ENCODE measurements at regions not wholly inside any gene's neighbourhood (a gene's known extent, or its start where the extent isn't known, plus 50 kb on each side); places are given as distances from the start of the nearest gene placed in this dataset.

- TF ChIP-seq CTCF (IDR thresholded peaks at IDR 0.05; ENCODE audit: partially characterized antibody, unreplicated experiment), result no peak
- no peak for DNase-seq
- peaks cover 11% of the 10 kb centered on the region for H3K4me1 Mint-ChIP-seq (ENCODE audit: low read depth, unreplicated experiment)
- H3K9me3 Mint-ChIP-seq (ENCODE audit: unreplicated experiment), result peaks cover 2% of the 10 kb centered on the region
- peaks cover 2% of the 10 kb centered on the region for H3K27me3 Mint-ChIP-seq (ENCODE audit: unreplicated experiment)
- peak overlapping the region; percentile 40 for H3K27ac Mint-ChIP-seq (ENCODE audit: unreplicated experiment)
- H3K4me3 Mint-ChIP-seq (ENCODE audit: unreplicated experiment), result no peak overlapping the region
- H3K36me3 Mint-ChIP-seq (ENCODE audit: unreplicated experiment), result no peaks in the 10 kb centered on the region
Measured at GRCh38 chr3:14334936-14335335, 67.5 kb upstream of the SLC6A6 start.

- Mint-ChIP-seq H3K27me3 (ENCODE audit: unreplicated experiment) (peaks cover 3% of the 10 kb centered on the region), H3K4me3 (ENCODE audit: unreplicated experiment) (no peak overlapping the region), H3K9me3 (ENCODE audit: unreplicated experiment) (peaks cover 2% of the 10 kb centered on the region), H3K27ac (ENCODE audit: unreplicated experiment) (no peak overlapping the region), H3K36me3 (ENCODE audit: unreplicated experiment) (no peaks in the 10 kb centered on the region), H3K4me1 (ENCODE audit: low read depth, unreplicated experiment) (peaks cover 9% of the 10 kb centered on the region)
- no peak for TF ChIP-seq CTCF (IDR thresholded peaks at IDR 0.05; ENCODE audit: partially characterized antibody, unreplicated experiment)
- DNase-seq, result no peak
Measured at GRCh38 chr3:14335774-14336748, 66.3 kb upstream of the SLC6A6 start.

GRCh38 chr3:14336749-14337598 is 65.4 kb upstream of the SLC6A6 start:
- Mint-ChIP-seq H3K36me3 (ENCODE audit: unreplicated experiment) (no peaks in the 10 kb centered on the region), H3K4me3 (ENCODE audit: unreplicated experiment) (no peak overlapping the region), H3K4me1 (ENCODE audit: low read depth, unreplicated experiment) (peaks cover 9% of the 10 kb centered on the region), H3K27ac (ENCODE audit: unreplicated experiment) (no peak overlapping the region), H3K9me3 (ENCODE audit: unreplicated experiment) (peaks cover 2% of the 10 kb centered on the region), H3K27me3 (ENCODE audit: unreplicated experiment) (peaks cover 3% of the 10 kb centered on the region)
- no peak for TF ChIP-seq CTCF (IDR thresholded peaks at IDR 0.05; ENCODE audit: partially characterized antibody, unreplicated experiment)
- DNase-seq, result no peak

- H3K4me3 Mint-ChIP-seq (ENCODE audit: unreplicated experiment), result no peak overlapping the region
- peaks cover 9% of the 10 kb centered on the region for H3K4me1 Mint-ChIP-seq (ENCODE audit: low read depth, unreplicated experiment)
- no peak overlapping the region for H3K27ac Mint-ChIP-seq (ENCODE audit: unreplicated experiment)
- no peaks in the 10 kb centered on the region for H3K36me3 Mint-ChIP-seq (ENCODE audit: unreplicated experiment)
- TF ChIP-seq CTCF (IDR thresholded peaks at IDR 0.05; ENCODE audit: partially characterized antibody, unreplicated experiment), result no peak
- no peak for DNase-seq
- peaks cover 3% of the 10 kb centered on the region for H3K27me3 Mint-ChIP-seq (ENCODE audit: unreplicated experiment)
- peaks cover 2% of the 10 kb centered on the region for H3K9me3 Mint-ChIP-seq (ENCODE audit: unreplicated experiment)
Measured at GRCh38 chr3:14337828-14338227, 64.6 kb upstream of the SLC6A6 start.

Data from glutamatergic neuron (in vitro differentiated cells).